GM10248 (cell line): ENCODE measurements at regions not wholly inside any gene's neighbourhood (a gene's known extent, or its start where the extent isn't known, plus 50 kb on each side); places are given as distances from the start of the nearest gene placed in this dataset.

ENCODE experiments used
- CTCF ChIA-PET: fragments of 300-600 bp; sonication (Branson Sonifier 250); formaldehyde crosslinking; extraction: SDS; loops from one replicate; lab custom pipeline; 2021; ENCODE audit warnings: antibody characterized with exemption; lab: Yijun Ruan, JAX
- POLR2A ChIA-PET: fragments of 350-650 bp; sonication (Branson Sonifier 250); formaldehyde crosslinking; extraction: SDS; loops from one replicate; lab custom pipeline; 2020; ENCODE audit warnings: antibody characterized with exemption; lab: Yijun Ruan, JAX
- DNase-seq: peaks from one replicate; pipeline ENCODE4 v3.0.0; 2012; ENCODE audit errors: extremely low spot score
- TF ChIP-seq, protein P1 (sequence below): IDR thresholded peaks from 2 replicates; pipeline ENCODE4 v1.5.1; 2012; ENCODE audit warnings: mild to moderate bottlenecking, low read depth; ENCODE audit errors: extremely low read depth, missing control alignments, control extremely low read depth

DNA sequence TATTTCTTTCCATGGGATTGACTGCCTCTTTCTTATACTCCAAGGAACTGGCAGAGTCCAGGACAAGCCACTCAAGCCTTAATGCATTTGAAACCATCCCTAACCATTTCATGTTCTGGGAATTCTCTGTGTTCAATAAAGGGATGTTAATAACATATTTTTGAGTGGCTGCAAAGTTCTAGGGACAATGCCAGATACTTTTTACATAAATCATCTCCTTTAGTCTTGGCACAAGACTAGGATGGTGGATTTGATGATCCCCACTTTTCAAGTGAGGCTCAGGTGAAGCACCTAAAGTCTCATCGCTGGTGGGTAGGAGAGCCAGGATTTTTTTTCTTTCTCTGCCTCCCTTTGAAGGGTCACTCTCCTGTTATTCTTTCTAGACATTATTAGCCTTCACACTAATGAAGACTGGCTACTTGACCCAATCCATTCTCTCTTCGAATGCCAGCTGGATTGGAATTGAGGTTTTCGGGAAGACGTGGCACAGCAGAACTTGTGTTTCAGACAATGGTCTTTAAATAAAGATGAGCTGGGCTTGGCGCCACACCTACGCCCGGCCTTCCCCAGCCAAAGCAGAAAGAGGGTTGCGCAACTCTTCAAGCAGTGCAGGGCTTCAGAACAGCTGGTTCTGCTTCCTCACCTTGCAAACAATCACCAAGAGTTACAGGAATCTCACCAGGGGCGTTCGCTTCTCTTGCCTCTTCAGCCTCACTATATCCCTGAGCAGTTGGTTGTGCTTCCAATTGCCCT is 73.8 kb upstream of the BMPER start:
- TF ChIP-seq, protein P1, sequence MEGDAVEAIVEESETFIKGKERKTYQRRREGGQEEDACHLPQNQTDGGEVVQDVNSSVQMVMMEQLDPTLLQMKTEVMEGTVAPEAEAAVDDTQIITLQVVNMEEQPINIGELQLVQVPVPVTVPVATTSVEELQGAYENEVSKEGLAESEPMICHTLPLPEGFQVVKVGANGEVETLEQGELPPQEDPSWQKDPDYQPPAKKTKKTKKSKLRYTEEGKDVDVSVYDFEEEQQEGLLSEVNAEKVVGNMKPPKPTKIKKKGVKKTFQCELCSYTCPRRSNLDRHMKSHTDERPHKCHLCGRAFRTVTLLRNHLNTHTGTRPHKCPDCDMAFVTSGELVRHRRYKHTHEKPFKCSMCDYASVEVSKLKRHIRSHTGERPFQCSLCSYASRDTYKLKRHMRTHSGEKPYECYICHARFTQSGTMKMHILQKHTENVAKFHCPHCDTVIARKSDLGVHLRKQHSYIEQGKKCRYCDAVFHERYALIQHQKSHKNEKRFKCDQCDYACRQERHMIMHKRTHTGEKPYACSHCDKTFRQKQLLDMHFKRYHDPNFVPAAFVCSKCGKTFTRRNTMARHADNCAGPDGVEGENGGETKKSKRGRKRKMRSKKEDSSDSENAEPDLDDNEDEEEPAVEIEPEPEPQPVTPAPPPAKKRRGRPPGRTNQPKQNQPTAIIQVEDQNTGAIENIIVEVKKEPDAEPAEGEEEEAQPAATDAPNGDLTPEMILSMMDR = no peak
- POLR2A ChIA-PET = no interaction called here
- no peak for DNase-seq
- CTCF ChIA-PET = no interaction called here

DNA sequence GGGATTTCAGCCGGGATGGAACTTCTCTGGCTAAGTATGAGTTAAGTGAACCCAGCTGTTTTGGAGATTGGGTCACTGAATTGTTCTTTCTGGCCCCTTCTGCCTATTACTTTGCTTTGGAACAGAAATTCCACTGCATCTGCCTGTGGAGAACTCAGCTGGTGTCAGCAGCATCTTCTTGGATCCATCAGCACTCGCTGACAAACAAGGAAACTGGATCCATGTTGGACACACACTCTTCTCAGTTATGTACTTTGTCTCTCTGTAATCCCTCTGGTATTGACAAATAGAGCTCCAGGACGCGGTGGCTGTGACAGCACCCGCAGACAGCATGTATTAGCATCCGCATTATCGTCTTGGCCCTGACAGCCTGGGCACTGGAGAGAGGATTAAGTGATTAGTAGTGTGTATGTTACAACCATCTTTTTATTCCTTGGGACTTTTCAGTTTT is 73.0 kb upstream of the BMPER start:
- ChIA-PET POLR2A (no interaction called here), CTCF (no interaction called here)
- TF ChIP-seq, protein P1 = no peak
- no peak for DNase-seq

DNA sequence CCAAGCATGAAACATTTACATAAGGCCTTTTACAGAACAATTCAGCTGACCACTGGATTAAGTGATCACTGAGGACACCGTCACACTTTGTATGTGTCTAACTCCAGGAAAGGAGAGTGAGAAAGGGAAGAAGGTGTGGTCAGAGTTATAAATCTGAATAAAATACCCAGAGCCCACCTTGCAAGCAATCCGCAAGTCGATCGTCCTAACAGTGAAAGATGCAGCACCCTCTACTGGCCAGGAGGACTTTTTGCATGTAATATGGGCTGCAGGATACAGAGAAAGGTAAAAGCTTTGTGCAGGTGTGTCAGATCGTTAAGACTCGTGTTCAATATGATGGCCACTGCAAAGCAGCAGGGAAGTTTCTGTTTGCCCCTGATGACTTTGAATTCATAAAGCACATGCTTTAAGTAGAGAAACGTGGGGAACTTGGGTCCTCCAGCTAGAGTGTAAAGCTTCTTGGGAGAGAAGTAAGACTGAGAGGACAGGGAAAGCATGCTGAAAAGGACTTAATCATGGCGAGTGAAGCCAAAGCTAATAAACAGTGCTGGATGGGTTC is 68.5 kb upstream of the BMPER start:
- POLR2A ChIA-PET = no interaction called here
- no peak for DNase-seq
- TF ChIP-seq, protein P1 = peak; percentile 23
- CTCF ChIA-PET = interaction anchor here (0.9 to 1.5 kb wide), 4 partner anchors 13 to 96 kb away, joined by 3 to 4 read pairs (median 4); no protein-coding TSS in a partner anchor

DNA sequence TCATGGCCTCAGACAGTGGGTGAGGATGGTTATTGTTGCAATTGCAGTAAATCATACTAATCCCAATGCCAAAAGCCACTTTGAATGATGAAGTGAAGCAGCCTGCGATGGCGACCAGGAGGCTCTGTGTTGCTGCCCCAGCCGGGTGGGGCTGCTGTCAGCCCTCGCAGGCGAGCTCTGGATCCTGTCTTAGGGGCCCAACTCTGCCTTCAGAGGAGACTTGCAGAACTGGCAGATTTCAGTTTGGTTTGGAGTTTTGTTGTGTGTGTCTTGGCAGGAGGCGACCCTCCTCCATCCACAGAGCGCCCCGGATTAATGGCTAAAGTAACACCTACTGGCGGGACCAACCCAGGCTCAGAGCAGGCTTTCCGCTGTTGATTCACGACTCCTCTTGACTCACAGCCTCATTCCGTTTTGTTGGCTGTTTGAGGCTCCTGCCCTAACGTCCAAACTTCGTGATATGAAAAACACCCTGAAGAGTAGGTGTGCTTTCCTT is 67.9 kb upstream of the BMPER start:
- ChIA-PET CTCF (interaction anchor here (0.9 to 1.1 kb wide), 2 partner anchors 18 to 95 kb away, joined by 3 to 4 read pairs; no protein-coding TSS in a partner anchor), POLR2A (no interaction called here)

DNA sequence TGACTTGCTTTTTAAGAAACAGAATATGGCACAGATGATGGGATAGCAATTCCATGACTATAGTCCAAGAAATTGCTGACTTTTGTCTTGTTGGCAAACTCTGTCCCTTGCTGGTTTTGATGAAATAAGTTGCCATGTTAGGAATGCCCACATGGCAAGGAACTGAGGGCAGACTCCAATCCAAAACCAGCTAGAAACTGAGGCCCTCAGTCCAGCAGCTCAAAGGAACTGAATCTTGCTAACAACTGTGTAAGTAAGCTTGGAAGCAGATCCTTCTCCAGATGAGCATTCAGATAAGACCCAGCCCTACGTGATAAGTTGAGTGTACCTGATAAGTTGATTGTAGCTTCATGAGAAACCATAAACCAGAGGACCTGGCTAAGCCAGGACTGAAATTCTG is 64.3 kb upstream of the BMPER start:
- DNase-seq = no peak
- CTCF ChIA-PET = interaction anchor here (1.3 kb wide), 1 partner anchor 33 kb away, joined by 5 read pairs; no protein-coding TSS in a partner anchor
- TF ChIP-seq, protein P1 = no peak
- POLR2A ChIA-PET = no interaction called here

More for the DNA sequence above, 67.9 kb upstream of the BMPER start:
- TF ChIP-seq, protein P1 = no peak
- DNase-seq = no peak

DNA sequence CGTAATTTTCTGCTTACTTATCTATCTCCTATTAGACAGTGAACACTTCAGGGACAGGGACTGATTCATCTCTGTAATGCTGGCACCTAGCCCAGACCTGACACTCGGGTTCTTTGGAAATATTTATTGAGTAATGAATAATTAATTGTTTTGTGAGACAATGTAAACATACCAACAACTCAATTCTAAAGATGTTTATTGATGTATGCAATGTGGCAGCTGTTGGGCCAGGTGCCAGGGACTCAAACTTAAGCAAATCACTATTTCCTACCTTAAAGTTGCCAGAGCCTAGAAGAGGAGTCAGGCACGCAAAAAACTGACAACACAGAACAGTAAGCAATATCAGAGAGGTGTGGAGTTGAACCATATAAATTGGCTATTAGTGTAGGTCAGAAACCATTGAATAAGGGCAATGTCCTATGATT is 63.6 kb upstream of the BMPER start:
- no peak for DNase-seq
- POLR2A ChIA-PET = no interaction called here
- TF ChIP-seq, protein P1 = no peak
- CTCF ChIA-PET = interaction anchor here (1.3 kb wide), 1 partner anchor 33 kb away, joined by 5 read pairs; no protein-coding TSS in a partner anchor
